Esophagus muscularis mucosa (tissue), 4 donors: ENCODE measurements at regions not wholly inside any gene's neighbourhood (a gene's known extent, or its start where the extent isn't known, plus 50 kb on each side); places are given as distances from the start of the nearest gene placed in this dataset.

Experiments
- DNase-seq: peaks from one replicate; pipeline ENCODE4 v3.0.0-alpha.2; 2017; ENCODE audit errors: extremely low spot score
- H3K27ac ChIP-seq, 4 donors: fragments of 200-600 bp; sonication (generic); replicated peaks in 1 of 4; 1 replicate in 3 of 4; 2 replicates in 1 of 4; pipeline ENCODE4 v1.5.1; 2016 to 2019; ENCODE audit warnings: mild to moderate bottlenecking in 1 of 4
- H3K27me3 ChIP-seq, 4 donors: fragments of 200-600 bp; sonication (generic); one replicate each; pipeline versions ENCODE4 v1.5.1 to v1.6.0; 2016 to 2019
- H3K36me3 ChIP-seq, 4 donors: fragments of 200-600 bp; sonication (generic); one replicate each; pipeline ENCODE4 v1.5.1; 2016 to 2019
- H3K4me1 ChIP-seq, 4 donors: fragments of 200-600 bp; sonication (generic); one replicate each; pipeline ENCODE4 v1.5.1; 2016 to 2019
- H3K4me3 ChIP-seq, 4 donors: fragments of 200-600 bp; sonication (generic); 1 replicate in 2 of 4; 2 replicates in 2 of 4; pipeline ENCODE4 v1.5.1; 2016 to 2019; ENCODE audit warnings: mild to moderate bottlenecking in 4 of 4, moderate library complexity in 1 of 4
- H3K9me3 ChIP-seq, 4 donors: fragments of 200-600 bp; sonication (generic); 1 replicate in 3 of 4; 2 replicates in 1 of 4; pipeline ENCODE4 v1.5.1; 2016 to 2019
- EP300 ChIP-seq: sonication (generic); formaldehyde crosslinking; IDR thresholded peaks from one replicate; pipeline ENCODE4 v1.6.1; 2017; ENCODE audit warnings: antibody characterized with exemption
- POLR2A ChIP-seq: fragments of 450-650 bp; IDR thresholded peaks from one replicate; pipeline ENCODE4 v1.6.1; 2017; ENCODE audit warnings: antibody characterized with exemption, moderate library complexity, mild to moderate bottlenecking, low read depth
- POLR2AphosphoS5 ChIP-seq, 2 donors: sonication (generic); formaldehyde crosslinking; IDR thresholded peaks; one replicate each; pipeline ENCODE4 v1.6.1; 2017; ENCODE audit warnings: antibody characterized with exemption in 2 of 2
- WGBS: methylation state at CpG from one replicate; pipeline ENCODE4 v1.1.5; 2018; 5-methylcytosine and 5-hydroxymethylcytosine counted together
- intact Hi-C: fragments of 100-400 bp; cut with DNase I; formaldehyde crosslinking; loops from one replicate; pipeline ENCODE4 v1.15.1; 2023
- TF ChIP-seq, protein P1 (sequence below), 3 experiments: fragments of 200-600 bp in 2 of 3; fragments of 450-650 bp in 1 of 3; sonication (generic) in 2 of 3; IDR thresholded peaks; one replicate each; pipeline ENCODE4 v1.5.1; 2017 to 2019; ENCODE audit warnings: antibody characterized with exemption in 3 of 3, mild to moderate bottlenecking in 2 of 3, moderate library complexity in 1 of 3

DNA sequence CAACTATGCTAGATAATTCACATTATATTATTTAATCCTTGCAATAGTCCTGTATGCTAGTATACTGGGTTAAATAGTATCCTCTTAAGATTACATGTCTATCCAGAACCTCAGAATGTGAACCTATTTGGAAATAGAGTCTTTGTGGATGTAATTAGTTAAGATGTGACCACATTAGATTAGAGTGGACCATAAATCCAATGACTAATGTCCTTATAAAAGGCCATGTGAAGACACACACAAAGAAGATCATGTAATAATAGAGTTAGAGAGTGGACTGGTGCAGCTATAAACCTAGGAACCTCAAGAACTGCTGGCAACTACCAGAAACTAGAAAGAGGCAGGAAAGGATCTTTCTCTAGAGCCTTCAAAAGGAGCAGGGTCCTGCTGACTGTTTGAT lies 263.6 kb upstream of the PTGER4 start:
- TF ChIP-seq POLR2AphosphoS5 (IDR thresholded peaks at IDR 0.05): no peak
- TF ChIP-seq, protein P1, sequence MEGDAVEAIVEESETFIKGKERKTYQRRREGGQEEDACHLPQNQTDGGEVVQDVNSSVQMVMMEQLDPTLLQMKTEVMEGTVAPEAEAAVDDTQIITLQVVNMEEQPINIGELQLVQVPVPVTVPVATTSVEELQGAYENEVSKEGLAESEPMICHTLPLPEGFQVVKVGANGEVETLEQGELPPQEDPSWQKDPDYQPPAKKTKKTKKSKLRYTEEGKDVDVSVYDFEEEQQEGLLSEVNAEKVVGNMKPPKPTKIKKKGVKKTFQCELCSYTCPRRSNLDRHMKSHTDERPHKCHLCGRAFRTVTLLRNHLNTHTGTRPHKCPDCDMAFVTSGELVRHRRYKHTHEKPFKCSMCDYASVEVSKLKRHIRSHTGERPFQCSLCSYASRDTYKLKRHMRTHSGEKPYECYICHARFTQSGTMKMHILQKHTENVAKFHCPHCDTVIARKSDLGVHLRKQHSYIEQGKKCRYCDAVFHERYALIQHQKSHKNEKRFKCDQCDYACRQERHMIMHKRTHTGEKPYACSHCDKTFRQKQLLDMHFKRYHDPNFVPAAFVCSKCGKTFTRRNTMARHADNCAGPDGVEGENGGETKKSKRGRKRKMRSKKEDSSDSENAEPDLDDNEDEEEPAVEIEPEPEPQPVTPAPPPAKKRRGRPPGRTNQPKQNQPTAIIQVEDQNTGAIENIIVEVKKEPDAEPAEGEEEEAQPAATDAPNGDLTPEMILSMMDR (IDR thresholded peaks at IDR 0.05): no peak
- no peak for TF ChIP-seq EP300
- TF ChIP-seq POLR2A: no peak
- H3K9me3 ChIP-seq: peaks cover 0 to 6% (median 2%) of the 10 kb centered on the region in 4 donors
- no peaks in the 10 kb centered on the region for H3K36me3 ChIP-seq
- peaks cover 0 to 5% (median 2%) of the 10 kb centered on the region in 4 donors for H3K4me1 ChIP-seq
- no peak for DNase-seq
- intact Hi-C loops: no loop called here
- H3K4me3 ChIP-seq: no peak overlapping the region
- no peaks in the 10 kb centered on the region for H3K27me3 ChIP-seq
- no peak overlapping the region for H3K27ac ChIP-seq

DNA sequence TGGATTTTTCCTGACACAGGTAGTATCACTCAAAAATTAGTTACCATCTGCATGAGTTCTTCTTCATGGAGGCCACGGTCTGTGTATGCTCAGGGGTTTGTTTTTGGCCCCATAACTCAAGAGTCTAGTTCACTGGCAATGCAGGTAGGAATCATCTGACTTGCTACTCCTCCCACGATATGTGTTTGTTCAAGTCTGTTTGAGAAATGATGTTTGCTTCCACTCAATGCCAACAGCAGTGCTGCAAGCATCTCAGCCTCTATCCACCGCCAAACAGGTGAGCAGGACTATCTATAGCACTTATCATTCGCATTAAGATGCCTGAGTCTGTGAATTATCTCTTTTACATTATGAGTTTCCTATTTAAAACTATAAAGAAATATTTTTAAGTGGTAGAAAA lies 264.8 kb upstream of the PTGER4 start:
- H3K27ac ChIP-seq: no peak overlapping the region
- 76% methylated on average over 4 of the region's 4 CpGs for WGBS
- no peak for DNase-seq
- H3K27me3 ChIP-seq: no peaks in the 10 kb centered on the region
- no peak for TF ChIP-seq POLR2A
- TF ChIP-seq EP300: no peak
- no peak overlapping the region for H3K4me3 ChIP-seq
- H3K36me3 ChIP-seq: no peaks in the 10 kb centered on the region
- intact Hi-C loops: no loop called here
- peaks cover 0 to 6% (median 2%) of the 10 kb centered on the region in 4 donors for H3K9me3 ChIP-seq
- peaks cover 0 to 14% (median 8%) of the 10 kb centered on the region in 4 donors for H3K4me1 ChIP-seq

DNA sequence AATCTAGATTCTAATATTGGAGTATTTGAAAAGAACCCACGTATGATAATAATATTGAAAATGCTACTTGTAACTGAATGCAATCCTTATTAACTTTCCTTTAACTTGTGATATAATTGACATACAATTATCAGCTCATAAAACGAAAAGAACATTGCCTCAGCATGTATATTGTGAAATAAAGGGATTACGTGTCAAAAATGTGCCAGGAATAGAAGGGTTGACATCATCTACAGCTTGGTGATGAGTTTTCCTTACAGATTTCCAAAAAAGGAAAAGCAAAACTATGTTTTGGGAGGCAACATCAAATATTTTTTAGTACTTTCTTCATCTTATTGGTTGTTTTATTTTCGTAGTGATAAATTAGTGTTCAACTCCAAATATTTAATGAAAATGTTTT lies 266.0 kb upstream of the PTGER4 start:
- Histone ChIP-seq H3K9me3 (peaks cover 0 to 4% (median 2%) of the 10 kb centered on the region in 4 donors), H3K4me3 (no peak overlapping the region), H3K27ac (no peak overlapping the region), H3K27me3 (no peaks in the 10 kb centered on the region), H3K36me3 (no peaks in the 10 kb centered on the region), H3K4me1 (peaks cover 0 to 14% (median 8%) of the 10 kb centered on the region in 4 donors)
- 92% methylated on average over 4 of the region's 4 CpGs for WGBS
- intact Hi-C loops: no loop called here
- DNase-seq: no peak
- TF ChIP-seq EP300 (no peak), POLR2A (no peak), POLR2AphosphoS5 (IDR thresholded peaks at IDR 0.05) (no peak)
- TF ChIP-seq, protein P1 (IDR thresholded peaks at IDR 0.05): no peak

DNA sequence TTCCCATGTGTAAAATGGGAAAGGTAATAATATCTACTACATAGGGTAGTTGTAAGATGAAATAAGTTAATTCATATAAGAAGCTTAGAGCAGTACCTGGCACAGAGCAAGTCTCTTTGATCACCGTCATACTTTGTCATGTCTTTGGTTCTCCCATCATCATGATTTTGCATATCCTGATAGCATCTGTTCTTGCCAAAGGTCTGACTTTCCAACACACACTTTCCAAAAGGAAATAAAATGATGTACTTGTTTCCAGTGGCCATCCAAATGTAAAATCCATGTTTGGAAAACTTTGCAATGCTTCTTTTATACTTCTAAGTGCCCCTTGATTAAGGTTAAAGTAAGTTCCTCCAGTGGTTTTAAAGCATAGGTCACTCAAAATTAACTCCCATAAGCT lies 266.9 kb upstream of the PTGER4 start:
- Histone ChIP-seq H3K9me3 (no peaks in the 10 kb centered on the region), H3K36me3 (no peaks in the 10 kb centered on the region), H3K4me1 (peaks cover 0 to 14% (median 8%) of the 10 kb centered on the region in 4 donors), H3K27me3 (no peaks in the 10 kb centered on the region), H3K4me3 (no peak overlapping the region), H3K27ac (no peak overlapping the region)
- WGBS: 80% methylated on average over 1 of the region's 1 CpG
- intact Hi-C loops: no loop called here
- DNase-seq: no peak
- TF ChIP-seq POLR2AphosphoS5 (IDR thresholded peaks at IDR 0.05): no peak
- no peak for TF ChIP-seq EP300

DNA sequence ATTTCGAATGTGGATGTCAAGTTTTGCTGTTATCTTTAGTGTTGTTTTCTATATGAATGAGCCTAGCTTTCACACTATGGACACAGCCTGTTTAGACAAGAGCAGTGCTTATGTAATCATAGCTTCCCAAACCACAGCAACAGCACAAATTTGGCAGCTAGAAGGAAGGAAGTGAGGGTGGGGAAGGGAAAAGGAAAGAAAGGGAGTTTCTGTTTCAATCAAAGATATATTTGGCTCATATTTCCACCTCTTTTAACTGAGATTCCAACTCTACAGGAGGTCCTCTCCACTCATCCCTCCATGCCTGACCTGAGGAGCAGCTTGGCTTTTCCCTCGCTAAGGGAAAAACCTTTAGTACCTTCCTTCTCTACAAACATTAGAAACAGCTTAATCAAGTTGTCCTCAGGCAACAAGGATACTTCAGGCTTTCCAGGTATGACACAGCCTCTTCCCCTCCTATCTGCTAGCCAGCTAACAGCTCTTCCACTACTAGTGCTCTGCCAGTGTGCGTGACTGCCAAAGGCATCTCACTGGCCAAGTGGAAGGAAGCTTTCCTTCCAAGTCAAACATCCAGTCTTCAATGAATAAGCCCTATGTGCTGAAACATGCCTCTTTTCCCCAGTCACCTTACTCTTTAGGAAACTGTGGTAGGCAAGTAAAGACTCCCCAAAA lies 268.6 kb upstream of the PTGER4 start:
- no peak overlapping the region for H3K4me3 ChIP-seq
- no peak for DNase-seq
- TF ChIP-seq, protein P1 (IDR thresholded peaks at IDR 0.05): no peak
- TF ChIP-seq POLR2A (no peak), POLR2AphosphoS5 (IDR thresholded peaks at IDR 0.05) (no peak), EP300 (no peak)
- intact Hi-C loops: no loop called here
- WGBS: 57% methylated on average over 3 of the region's 3 CpGs
- peaks cover 3 to 17% (median 13%) of the 10 kb centered on the region in 4 donors for H3K4me1 ChIP-seq
- H3K9me3 ChIP-seq: no peaks in the 10 kb centered on the region
- H3K36me3 ChIP-seq: no peaks in the 10 kb centered on the region
- peak overlapping the region in 2 of 4 donors; percentile 7 to 38 for H3K27ac ChIP-seq
- H3K27me3 ChIP-seq: no peaks in the 10 kb centered on the region
